ENCODE measurements at regions not wholly inside any gene's neighbourhood (a gene's known extent, or its start where the extent isn't known, plus 50 kb on each side); places are given as distances from the start of the nearest gene placed in this dataset.

GRCh38 chr1:214199585-214199984, 81.4 kb upstream of the SMYD2 start:
- Histone ChIP-seq H3K4me1 (ENCODE audit: control insufficient read depth, low read length) (no peaks in the 10 kb centered on the region), H3K9me2 (replicated peaks; ENCODE audit: control insufficient read depth, low read length) (no peaks in the 10 kb centered on the region), H3F3A (ENCODE audit: control insufficient read depth, insufficient read depth) (no peaks in the 10 kb centered on the region), H4K20me1 (ENCODE audit: control insufficient read depth, insufficient read depth, low read depth, low read length) (no peaks in the 10 kb centered on the region), H3K4me2 (ENCODE audit: low read length) (no peak overlapping the region), H3K27me3 (ENCODE audit: control insufficient read depth, low read length) (peaks cover 10% of the 10 kb centered on the region; the same call in 1 of the 2 replicates), H3K9me3 (ENCODE audit: control insufficient read depth, insufficient read depth, low read length) (no peaks in the 10 kb centered on the region), H3K36me3 (ENCODE audit: control insufficient read depth, low read length) (no peaks in the 10 kb centered on the region), H3K4me3 (ENCODE audit: low read length) (no peak overlapping the region), H3K27ac (ENCODE audit: low read depth, low read length) (no peak overlapping the region), H3K79me2 (ENCODE audit: control insufficient read depth, low read length) (no peaks in the 10 kb centered on the region)
- no peak for TF ChIP-seq EZH2phosphoT487 (IDR thresholded peaks at IDR 0.05; ENCODE audit: borderline replicate concordance, low read length)
- no peak for TF ChIP-seq CTCF (IDR thresholded peaks at IDR 0.05; ENCODE audit: low read depth, low read length, poor library complexity, severe bottlenecking)

DNA sequence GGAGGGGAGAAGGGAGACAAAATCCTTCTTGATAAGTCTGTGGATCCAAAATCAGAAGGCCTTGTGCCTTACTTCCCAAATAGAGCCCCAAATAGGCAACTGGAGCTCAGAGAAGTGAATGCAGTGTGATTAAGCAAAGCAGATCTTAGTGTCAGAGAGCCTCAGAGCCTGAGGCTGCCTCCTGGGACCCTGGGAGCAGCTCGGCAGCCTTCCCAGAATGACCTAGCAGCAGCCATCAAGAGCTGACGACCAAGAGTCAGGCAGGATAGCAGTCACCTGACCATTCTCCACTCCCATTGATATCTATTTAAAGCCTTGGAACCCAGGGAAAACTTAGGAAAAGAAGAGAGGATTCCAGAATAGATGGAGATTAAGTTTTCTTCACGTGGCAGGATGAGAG, 78.0 kb upstream of the SMYD2 start:
- H3K9me2 ChIP-seq (replicated peaks; ENCODE audit: control insufficient read depth, low read length): no peaks in the 10 kb centered on the region
- 0 out of 2 replicates have a peak, but pooled peaks cover 7% of the 10 kb centered on the region for H3K27me3 ChIP-seq (ENCODE audit: control insufficient read depth, low read length)
- no peaks in the 10 kb centered on the region for H3K36me3 ChIP-seq (ENCODE audit: control insufficient read depth, low read length)
- H3K4me3 ChIP-seq (ENCODE audit: low read length): no peak overlapping the region
- H3K79me2 ChIP-seq (ENCODE audit: control insufficient read depth, low read length): no peaks in the 10 kb centered on the region
- TF ChIP-seq EZH2phosphoT487 (IDR thresholded peaks at IDR 0.05; ENCODE audit: borderline replicate concordance, low read length) (no peak), CTCF (IDR thresholded peaks at IDR 0.05; ENCODE audit: low read depth, low read length, poor library complexity, severe bottlenecking) (no peak)
- H4K20me1 ChIP-seq (ENCODE audit: control insufficient read depth, insufficient read depth, low read depth, low read length): no peaks in the 10 kb centered on the region
- H3K27ac ChIP-seq (ENCODE audit: low read depth, low read length): no peak overlapping the region
- H3K4me1 ChIP-seq (ENCODE audit: control insufficient read depth, low read length): no peaks in the 10 kb centered on the region
- no peaks in the 10 kb centered on the region for H3F3A ChIP-seq (ENCODE audit: control insufficient read depth, insufficient read depth)
- H3K9me3 ChIP-seq (ENCODE audit: control insufficient read depth, insufficient read depth, low read length): no peaks in the 10 kb centered on the region
- no peak overlapping the region for H3K4me2 ChIP-seq (ENCODE audit: low read length)

DNA sequence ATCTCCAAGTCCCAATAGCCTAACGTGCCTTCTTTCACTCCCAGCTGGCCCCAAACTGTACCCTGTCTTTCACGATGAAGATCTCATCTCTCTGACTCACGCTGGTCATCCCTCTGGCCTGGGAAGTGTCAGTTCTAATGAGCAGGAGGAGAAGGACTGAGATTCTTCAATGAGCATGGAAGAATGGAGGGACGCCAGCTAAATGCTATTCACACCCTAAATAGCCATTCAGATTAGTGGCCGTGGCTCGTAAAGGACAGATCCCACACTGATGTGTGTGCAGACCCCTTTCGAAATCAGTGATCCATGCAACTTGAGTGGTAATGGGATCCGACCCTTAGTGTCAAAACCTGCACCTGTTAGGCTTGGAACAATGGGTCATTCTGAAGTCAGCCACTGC, 75.9 kb upstream of the SMYD2 start:
- no peak overlapping the region for H3K4me2 ChIP-seq (ENCODE audit: low read length)

More for the DNA sequence above, 75.9 kb upstream of the SMYD2 start:
- no peak for TF ChIP-seq CTCF (IDR thresholded peaks at IDR 0.05; ENCODE audit: low read depth, low read length, poor library complexity, severe bottlenecking)
- no peak for TF ChIP-seq EZH2phosphoT487 (IDR thresholded peaks at IDR 0.05; ENCODE audit: borderline replicate concordance, low read length)
- Histone ChIP-seq H3F3A (ENCODE audit: control insufficient read depth, insufficient read depth) (no peaks in the 10 kb centered on the region), H3K79me2 (ENCODE audit: control insufficient read depth, low read length) (no peaks in the 10 kb centered on the region), H3K9me3 (ENCODE audit: control insufficient read depth, insufficient read depth, low read length) (no peaks in the 10 kb centered on the region), H3K27ac (ENCODE audit: low read depth, low read length) (no peak overlapping the region), H3K27me3 (ENCODE audit: control insufficient read depth, low read length) (0 out of 2 replicates have a peak, but pooled peaks cover 7% of the 10 kb centered on the region), H3K4me3 (ENCODE audit: low read length) (no peak overlapping the region), H3K4me1 (ENCODE audit: control insufficient read depth, low read length) (no peaks in the 10 kb centered on the region), H4K20me1 (ENCODE audit: control insufficient read depth, insufficient read depth, low read depth, low read length) (no peaks in the 10 kb centered on the region), H3K9me2 (replicated peaks; ENCODE audit: control insufficient read depth, low read length) (no peaks in the 10 kb centered on the region), H3K36me3 (ENCODE audit: control insufficient read depth, low read length) (no peaks in the 10 kb centered on the region)

Data from DOHH2 (cell line).